ENCODE measurements at regions not wholly inside any gene's neighbourhood (a gene's known extent, or its start where the extent isn't known, plus 50 kb on each side); places are given as distances from the start of the nearest gene placed in this dataset.

- no peak for DNase-seq (ENCODE audit: low spot score)
- H3K4me3 Mint-ChIP-seq, result no peak overlapping the region
- H3K4me1 Mint-ChIP-seq, result peaks cover 4% of the 10 kb centered on the region
- H3K9ac ChIP-seq, result no peak overlapping the region
- H3F3A ChIP-seq (ENCODE audit: low read depth), result no peaks in the 10 kb centered on the region
- no peaks in the 10 kb centered on the region for H3K36me3 Mint-ChIP-seq
- no peaks in the 10 kb centered on the region for H3K9me3 ChIP-seq (ENCODE audit: low read depth)
- no peaks in the 10 kb centered on the region for H4K20me1 ChIP-seq (ENCODE audit: low read depth)
- TF ChIP-seq EZH2phosphoT487 (IDR thresholded peaks at IDR 0.05) (no peak), CTCF (IDR thresholded peaks at IDR 0.05) (no peak), EZH2 (IDR thresholded peaks at IDR 0.05) (no peak)
- H3K9me3 Mint-ChIP-seq, result peaks cover 5% of the 10 kb centered on the region
- H3K4me3 ChIP-seq, result no peak overlapping the region
- H3K27me3 Mint-ChIP-seq (ENCODE audit: insufficient read depth, low read depth), result peaks cover 18% of the 10 kb centered on the region
- H3K36me3 ChIP-seq, result no peaks in the 10 kb centered on the region
- no peaks in the 10 kb centered on the region for H3K4me1 ChIP-seq
- H3K27ac Mint-ChIP-seq, result no peak overlapping the region
- H3K27me3 ChIP-seq, result peaks cover 5% of the 10 kb centered on the region
- H3K27ac ChIP-seq, result no peak overlapping the region
- no peaks in the 10 kb centered on the region for H3K79me2 ChIP-seq (ENCODE audit: low read depth)
- H3K4me2 ChIP-seq, result no peak overlapping the region
- H2AFZ ChIP-seq (replicated peaks), result no peak overlapping the region
Measured at GRCh38 chrX:485368-485767, 98.7 kb upstream of the PPP2R3B start.

- Mint-ChIP-seq H3K36me3 (no peaks in the 10 kb centered on the region), H3K4me3 (no peak overlapping the region), H3K27me3 (ENCODE audit: insufficient read depth, low read depth) (peaks cover 15% of the 10 kb centered on the region), H3K9me3 (peaks cover 5% of the 10 kb centered on the region), H3K27ac (no peak overlapping the region), H3K4me1 (peaks cover 4% of the 10 kb centered on the region)
- H3K9me3 ChIP-seq (ENCODE audit: low read depth), result no peaks in the 10 kb centered on the region
- no peaks in the 10 kb centered on the region for H3K36me3 ChIP-seq
- H4K20me1 ChIP-seq (ENCODE audit: low read depth), result no peaks in the 10 kb centered on the region
- DNase-seq (ENCODE audit: low spot score), result no peak
- no peaks in the 10 kb centered on the region for H3F3A ChIP-seq (ENCODE audit: low read depth)
- H3K27me3 ChIP-seq, result no peaks in the 10 kb centered on the region
- no peak overlapping the region for H2AFZ ChIP-seq (replicated peaks)
- no peaks in the 10 kb centered on the region for H3K79me2 ChIP-seq (ENCODE audit: low read depth)
- no peaks in the 10 kb centered on the region for H3K4me1 ChIP-seq
- H3K9ac ChIP-seq, result no peak overlapping the region
- H3K4me2 ChIP-seq, result no peak overlapping the region
- H3K4me3 ChIP-seq, result no peak overlapping the region
- no peak overlapping the region for H3K27ac ChIP-seq
- TF ChIP-seq CTCF (IDR thresholded peaks at IDR 0.05), result no peak
- no peak for TF ChIP-seq EZH2phosphoT487 (IDR thresholded peaks at IDR 0.05)
- TF ChIP-seq EZH2 (IDR thresholded peaks at IDR 0.05), result no peak
Measured at GRCh38 chrX:486325-486724, 99.6 kb upstream of the PPP2R3B start.

- Histone ChIP-seq H3K4me2 (no peak overlapping the region), H3K9me3 (ENCODE audit: low read depth) (no peaks in the 10 kb centered on the region), H3K4me3 (no peak overlapping the region), H3K4me1 (no peaks in the 10 kb centered on the region), H3K36me3 (no peaks in the 10 kb centered on the region), H3K9ac (no peak overlapping the region), H3K27me3 (no peaks in the 10 kb centered on the region), H4K20me1 (ENCODE audit: low read depth) (no peaks in the 10 kb centered on the region), H2AFZ (replicated peaks) (no peak overlapping the region), H3F3A (ENCODE audit: low read depth) (no peaks in the 10 kb centered on the region), H3K27ac (no peak overlapping the region), H3K79me2 (ENCODE audit: low read depth) (no peaks in the 10 kb centered on the region)
- no peak overlapping the region for H3K4me3 Mint-ChIP-seq
- H3K4me1 Mint-ChIP-seq, result peaks cover 4% of the 10 kb centered on the region
- H3K27me3 Mint-ChIP-seq (ENCODE audit: insufficient read depth, low read depth), result peaks cover 11% of the 10 kb centered on the region
- peaks cover 5% of the 10 kb centered on the region for H3K9me3 Mint-ChIP-seq
- H3K36me3 Mint-ChIP-seq, result no peaks in the 10 kb centered on the region
- no peak overlapping the region for H3K27ac Mint-ChIP-seq
- TF ChIP-seq CTCF (IDR thresholded peaks at IDR 0.05) (no peak), EZH2 (IDR thresholded peaks at IDR 0.05) (no peak), EZH2phosphoT487 (IDR thresholded peaks at IDR 0.05) (no peak)
- DNase-seq (ENCODE audit: low spot score), result no peak
Measured at GRCh38 chrX:487836-488235, 101.1 kb upstream of the PPP2R3B start.

Data from neural progenitor cell (in vitro differentiated cells).